Activated naive CD4-positive, alpha-beta T cell treated with anti-CD3 and anti-CD28 coated beads, Interleukin-2, amount 10 ng/mL, durations not matched to agents 7 days and 5 days (primary cell): ENCODE measurements at regions not wholly inside any gene's neighbourhood (a gene's known extent, or its start where the extent isn't known, plus 50 kb on each side); places are given as distances from the start of the nearest gene placed in this dataset.

Experiments used
- CTCF ChIA-PET: fragments of 350-600 bp; sonication (Branson Sonifier 250); formaldehyde crosslinking; loops from one replicate; lab custom pipeline; 2021; ENCODE audit warnings: antibody characterized with exemption; lab: Charles Lee
- DNase-seq: peaks from one replicate; pipeline ENCODE4 v3.0.0-alpha.2; 2020
- H3K27ac Mint-ChIP-seq: one replicate; pipeline ENCODE4 v1.8.0; 2021; ENCODE audit warnings: mild to moderate bottlenecking, moderate library complexity, mixed read lengths
- H3K27me3 Mint-ChIP-seq: one replicate; pipeline ENCODE4 v1.8.0; 2021; ENCODE audit warnings: mild to moderate bottlenecking, mixed read lengths
- H3K36me3 Mint-ChIP-seq: one replicate; pipeline ENCODE4 v1.8.0; 2021; ENCODE audit warnings: mixed read lengths
- H3K4me1 Mint-ChIP-seq: one replicate; pipeline ENCODE4 v1.8.0; 2021; ENCODE audit warnings: mixed read lengths
- H3K4me3 Mint-ChIP-seq: one replicate; pipeline ENCODE4 v1.8.0; 2021; ENCODE audit warnings: mild to moderate bottlenecking, moderate library complexity, mixed read lengths
- H3K9me3 Mint-ChIP-seq: one replicate; pipeline ENCODE4 v1.8.0; 2021; ENCODE audit warnings: mixed read lengths

DNA sequence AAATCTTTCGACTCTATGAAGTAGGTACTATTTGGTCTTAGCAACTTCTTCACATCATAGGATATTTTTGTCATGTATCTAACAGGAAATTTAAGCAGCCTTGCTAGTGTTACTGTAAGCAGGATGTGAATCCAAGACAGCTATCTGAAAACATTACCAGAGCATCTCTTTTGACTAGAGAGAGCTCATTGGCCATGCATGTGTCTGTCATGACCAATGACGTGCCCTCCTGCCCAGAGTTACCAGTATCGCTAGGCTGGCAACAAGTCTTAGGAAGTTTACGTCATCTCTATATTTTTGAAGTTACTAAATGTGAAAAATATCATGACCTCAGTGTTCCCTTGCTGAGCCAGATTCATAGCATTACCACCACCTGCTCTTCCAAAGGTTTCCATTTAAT, 130.9 kb upstream of the TP63 start:
- peaks cover 7% of the 10 kb centered on the region for H3K9me3 Mint-ChIP-seq
- CTCF ChIA-PET = no interaction called here
- H3K36me3 Mint-ChIP-seq = peaks cover 3% of the 10 kb centered on the region
- no peaks in the 10 kb centered on the region for H3K27me3 Mint-ChIP-seq
- no peak overlapping the region for H3K27ac Mint-ChIP-seq
- H3K4me3 Mint-ChIP-seq = no peak overlapping the region
- H3K4me1 Mint-ChIP-seq = peaks cover 5% of the 10 kb centered on the region
- no peak for DNase-seq

GRCh38 chr3:189500798-189501495, 130.2 kb upstream of the TP63 start:
- no peak overlapping the region for H3K27ac Mint-ChIP-seq
- CTCF ChIA-PET = no interaction called here
- peaks cover 3% of the 10 kb centered on the region for H3K36me3 Mint-ChIP-seq
- peaks cover 5% of the 10 kb centered on the region for H3K4me1 Mint-ChIP-seq
- H3K4me3 Mint-ChIP-seq = no peak overlapping the region
- peaks cover 7% of the 10 kb centered on the region for H3K9me3 Mint-ChIP-seq
- H3K27me3 Mint-ChIP-seq = no peaks in the 10 kb centered on the region
- no peak for DNase-seq

- peaks cover 5% of the 10 kb centered on the region for H3K4me1 Mint-ChIP-seq
- no peak overlapping the region for H3K27ac Mint-ChIP-seq
- no peaks in the 10 kb centered on the region for H3K27me3 Mint-ChIP-seq
- H3K9me3 Mint-ChIP-seq = peaks cover 7% of the 10 kb centered on the region
- H3K4me3 Mint-ChIP-seq = no peak overlapping the region
- CTCF ChIA-PET = no interaction called here
- peaks cover 3% of the 10 kb centered on the region for H3K36me3 Mint-ChIP-seq
- no peak for DNase-seq
These were observed 128.9 kb upstream of the TP63 start for GRCh38 chr3:189502256-189502655.

DNA sequence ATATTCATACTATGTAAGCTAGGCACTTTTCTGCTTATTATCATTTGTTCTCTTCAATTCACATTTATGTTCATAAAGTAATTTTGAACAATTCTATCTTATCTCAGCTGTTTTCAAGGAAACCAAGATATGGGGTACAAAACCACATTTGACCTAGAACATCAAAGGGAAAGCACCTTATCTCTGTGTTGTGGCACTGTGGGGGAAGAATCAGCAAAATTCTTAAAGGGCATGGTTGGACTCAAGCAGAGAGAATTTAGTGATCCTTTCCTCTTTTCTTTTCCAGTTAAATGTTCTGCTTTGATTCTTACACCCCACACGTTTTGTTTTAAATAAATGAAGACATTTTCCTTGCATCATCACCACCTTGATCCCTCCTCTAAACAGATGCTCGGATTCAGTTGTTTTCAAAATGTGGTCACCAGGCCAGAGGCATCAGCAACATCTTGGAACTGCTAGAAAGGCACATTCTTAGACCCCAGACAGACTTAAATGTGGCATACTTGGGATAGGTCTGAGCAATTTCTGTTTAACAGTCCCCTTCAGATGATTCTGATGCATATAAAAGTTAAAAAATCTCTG, 128.4 kb upstream of the TP63 start:
- no peak for DNase-seq
- CTCF ChIA-PET = no interaction called here
- Mint-ChIP-seq H3K4me3 (no peak overlapping the region), H3K36me3 (peaks cover 3% of the 10 kb centered on the region), H3K27me3 (no peaks in the 10 kb centered on the region), H3K9me3 (peaks cover 7% of the 10 kb centered on the region), H3K27ac (no peak overlapping the region), H3K4me1 (peaks cover 5% of the 10 kb centered on the region)

DNA sequence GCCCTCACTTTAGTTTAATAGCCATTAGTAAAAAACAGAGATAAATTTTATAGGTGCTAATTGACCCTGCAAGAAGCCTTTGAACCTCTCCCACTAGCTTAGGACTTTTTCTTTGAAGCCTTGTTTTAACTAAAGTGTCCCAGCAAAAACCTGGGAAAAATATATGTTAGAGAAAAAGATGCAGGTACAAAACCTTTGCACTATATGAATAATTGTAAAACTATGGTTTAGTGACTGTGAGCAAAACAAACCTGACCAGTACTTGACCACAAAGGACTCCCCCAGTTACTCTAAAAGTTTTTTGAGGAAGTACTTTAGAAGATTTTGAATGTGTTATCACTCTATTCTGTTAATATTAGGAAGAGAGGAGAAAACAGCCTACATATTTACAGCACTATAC, 123.3 kb upstream of the TP63 start:
- no peaks in the 10 kb centered on the region for H3K9me3 Mint-ChIP-seq
- CTCF ChIA-PET = no interaction called here
- H3K27ac Mint-ChIP-seq = no peak overlapping the region
- no peaks in the 10 kb centered on the region for H3K36me3 Mint-ChIP-seq
- H3K4me3 Mint-ChIP-seq = no peak overlapping the region
- H3K27me3 Mint-ChIP-seq = no peaks in the 10 kb centered on the region
- peaks cover 1% of the 10 kb centered on the region for H3K4me1 Mint-ChIP-seq
- no peak for DNase-seq

GRCh38 chr3:189508784-189509501, 122.2 kb upstream of the TP63 start:
- no peak for DNase-seq
- CTCF ChIA-PET = no interaction called here
- no peaks in the 10 kb centered on the region for H3K36me3 Mint-ChIP-seq
- no peaks in the 10 kb centered on the region for H3K27me3 Mint-ChIP-seq
- no peak overlapping the region for H3K27ac Mint-ChIP-seq
- H3K4me1 Mint-ChIP-seq = no peaks in the 10 kb centered on the region
- H3K4me3 Mint-ChIP-seq = no peak overlapping the region
- H3K9me3 Mint-ChIP-seq = no peaks in the 10 kb centered on the region

- no peaks in the 10 kb centered on the region for H3K4me1 Mint-ChIP-seq
- no peaks in the 10 kb centered on the region for H3K36me3 Mint-ChIP-seq
- no peak for DNase-seq
- no peaks in the 10 kb centered on the region for H3K27me3 Mint-ChIP-seq
- CTCF ChIA-PET = no interaction called here
- H3K4me3 Mint-ChIP-seq = no peak overlapping the region
- H3K9me3 Mint-ChIP-seq = peaks cover 2% of the 10 kb centered on the region
- H3K27ac Mint-ChIP-seq = no peak overlapping the region
These were observed 119.2 kb upstream of the TP63 start for GRCh38 chr3:189512039-189512438.

DNA sequence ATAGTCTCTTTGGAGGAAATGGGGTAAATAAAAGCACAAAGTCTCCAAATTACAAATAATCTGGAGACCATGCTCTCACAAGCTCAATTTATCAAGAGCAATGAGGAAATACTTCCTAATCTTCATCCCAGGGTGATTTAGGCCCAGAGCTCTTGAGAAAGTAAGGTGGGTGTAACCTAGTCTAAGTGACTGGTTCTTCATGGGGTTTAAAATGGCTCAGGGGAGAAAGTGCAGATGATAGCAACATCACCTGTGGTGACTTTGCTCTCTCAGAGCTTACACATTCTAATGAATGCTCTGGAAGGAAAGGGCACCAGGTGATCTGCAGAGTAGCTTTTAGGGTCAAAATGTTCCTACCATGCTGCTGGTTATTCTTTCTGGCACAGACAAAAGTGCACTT, 118.4 kb upstream of the TP63 start:
- H3K9me3 Mint-ChIP-seq = peaks cover 6% of the 10 kb centered on the region

DNA sequence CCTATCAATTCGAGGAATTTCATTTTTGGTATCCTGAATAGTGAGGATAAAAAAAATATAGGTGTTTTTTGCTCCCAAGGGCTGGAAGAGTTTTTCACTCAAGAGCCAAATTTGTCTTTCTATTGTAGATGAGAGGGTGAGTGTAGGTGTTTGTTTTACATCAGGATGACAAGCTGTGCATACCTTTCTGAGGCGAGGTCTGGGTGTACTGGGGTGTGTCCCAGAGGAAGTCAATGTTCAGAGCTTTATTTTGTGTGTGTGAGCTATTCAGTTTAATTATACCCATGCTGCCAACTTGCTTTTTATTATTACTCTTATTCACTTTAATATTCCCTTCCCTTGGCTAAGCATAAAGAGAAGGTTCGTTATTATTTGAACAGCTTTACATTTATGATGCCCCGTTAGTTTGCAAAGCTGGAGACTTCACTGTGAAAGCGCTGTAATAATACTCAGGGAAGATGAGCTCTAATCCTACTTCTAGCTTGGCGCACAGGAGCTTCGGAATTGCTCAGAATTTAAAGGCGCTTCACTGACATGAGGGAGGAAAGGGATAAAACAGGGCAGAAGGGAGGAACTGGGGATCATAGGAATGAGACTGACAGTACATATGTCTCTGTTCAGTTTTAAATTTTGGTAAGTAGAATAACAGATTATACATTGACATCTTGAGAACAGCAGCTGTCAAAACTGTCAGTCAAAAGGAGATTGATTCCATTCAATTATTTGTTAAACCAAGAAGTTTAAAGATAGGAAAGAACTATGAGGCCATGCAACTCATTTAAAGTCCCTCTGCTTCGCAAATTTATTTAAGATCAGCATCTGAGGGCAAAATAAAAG, 117.7 kb upstream of the TP63 start:
- Mint-ChIP-seq H3K4me3 (no peak overlapping the region), H3K27me3 (no peaks in the 10 kb centered on the region), H3K36me3 (no peaks in the 10 kb centered on the region), H3K9me3 (peaks cover 13% of the 10 kb centered on the region), H3K4me1 (no peaks in the 10 kb centered on the region), H3K27ac (no peak overlapping the region)
- CTCF ChIA-PET = no interaction called here
- DNase-seq = no peak

More for the DNA sequence above, 118.4 kb upstream of the TP63 start:
- H3K4me1 Mint-ChIP-seq = no peaks in the 10 kb centered on the region
- no peak for DNase-seq
- H3K36me3 Mint-ChIP-seq = no peaks in the 10 kb centered on the region
- CTCF ChIA-PET = no interaction called here
- H3K4me3 Mint-ChIP-seq = no peak overlapping the region
- H3K27ac Mint-ChIP-seq = no peak overlapping the region
- H3K27me3 Mint-ChIP-seq = no peaks in the 10 kb centered on the region

DNA sequence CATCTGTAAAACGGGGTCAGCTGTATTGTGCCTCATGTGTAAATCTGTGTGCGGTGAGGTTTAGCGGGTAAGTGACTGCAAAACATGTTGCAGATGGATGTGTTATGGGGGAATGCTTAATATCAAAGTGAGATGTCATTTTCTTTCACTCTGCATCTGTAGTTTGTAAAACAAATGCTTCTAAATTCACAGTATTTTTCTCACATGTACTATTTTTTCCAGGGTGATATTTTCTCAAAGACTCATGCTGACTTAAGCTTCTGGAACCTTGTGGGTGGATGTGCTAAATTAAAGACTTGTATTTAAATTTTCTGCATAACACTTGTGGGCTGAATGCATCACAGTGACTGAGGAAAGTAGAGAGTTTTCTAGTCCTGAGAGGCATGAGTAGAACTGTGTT, 115.2 kb upstream of the TP63 start:
- Mint-ChIP-seq H3K27me3 (no peaks in the 10 kb centered on the region), H3K27ac (no peak overlapping the region), H3K36me3 (no peaks in the 10 kb centered on the region), H3K9me3 (peaks cover 23% of the 10 kb centered on the region), H3K4me1 (no peaks in the 10 kb centered on the region), H3K4me3 (no peak overlapping the region)
- CTCF ChIA-PET = no interaction called here
- no peak for DNase-seq

DNA sequence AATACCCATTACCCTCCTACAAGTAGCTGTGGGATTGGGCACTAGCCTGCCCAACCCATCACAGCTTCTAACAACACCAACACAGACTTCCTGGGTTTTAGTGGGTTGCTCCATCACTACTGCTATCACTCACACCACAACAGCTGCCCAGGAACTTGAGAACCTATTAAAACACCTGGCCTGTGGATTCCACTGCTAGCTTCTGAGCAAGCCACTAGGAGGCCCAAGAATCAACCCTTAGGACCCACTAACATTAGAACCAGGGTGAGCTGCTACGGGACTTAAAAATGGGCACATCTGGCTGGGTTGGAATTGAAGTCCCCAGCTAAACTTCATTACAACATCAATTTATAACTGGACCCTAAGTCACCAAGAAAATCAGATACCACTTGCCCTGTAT, 113.2 kb upstream of the TP63 start:
- Mint-ChIP-seq H3K36me3 (no peaks in the 10 kb centered on the region), H3K9me3 (peaks cover 23% of the 10 kb centered on the region), H3K4me1 (no peaks in the 10 kb centered on the region), H3K4me3 (no peak overlapping the region), H3K27ac (no peak overlapping the region), H3K27me3 (no peaks in the 10 kb centered on the region)
- DNase-seq = no peak
- CTCF ChIA-PET = no interaction called here

- CTCF ChIA-PET = no interaction called here
- Mint-ChIP-seq H3K27me3 (no peaks in the 10 kb centered on the region), H3K4me1 (no peaks in the 10 kb centered on the region), H3K4me3 (no peak overlapping the region), H3K36me3 (no peaks in the 10 kb centered on the region), H3K27ac (no peak overlapping the region), H3K9me3 (peaks cover 23% of the 10 kb centered on the region)
- no peak for DNase-seq
These were observed 111.7 kb upstream of the TP63 start for GRCh38 chr3:189519458-189519857.

GRCh38 chr3:189529468-189529867, 101.7 kb upstream of the TP63 start:
- Mint-ChIP-seq H3K27ac (no peak overlapping the region), H3K4me3 (no peak overlapping the region), H3K9me3 (peaks cover 8% of the 10 kb centered on the region), H3K4me1 (peaks cover 3% of the 10 kb centered on the region), H3K36me3 (no peaks in the 10 kb centered on the region), H3K27me3 (no peaks in the 10 kb centered on the region)
- CTCF ChIA-PET = interaction anchor here (0.8 kb wide), 1 partner anchor 256 kb away, joined by 4 read pairs; no protein-coding TSS in a partner anchor
- no peak for DNase-seq

DNA sequence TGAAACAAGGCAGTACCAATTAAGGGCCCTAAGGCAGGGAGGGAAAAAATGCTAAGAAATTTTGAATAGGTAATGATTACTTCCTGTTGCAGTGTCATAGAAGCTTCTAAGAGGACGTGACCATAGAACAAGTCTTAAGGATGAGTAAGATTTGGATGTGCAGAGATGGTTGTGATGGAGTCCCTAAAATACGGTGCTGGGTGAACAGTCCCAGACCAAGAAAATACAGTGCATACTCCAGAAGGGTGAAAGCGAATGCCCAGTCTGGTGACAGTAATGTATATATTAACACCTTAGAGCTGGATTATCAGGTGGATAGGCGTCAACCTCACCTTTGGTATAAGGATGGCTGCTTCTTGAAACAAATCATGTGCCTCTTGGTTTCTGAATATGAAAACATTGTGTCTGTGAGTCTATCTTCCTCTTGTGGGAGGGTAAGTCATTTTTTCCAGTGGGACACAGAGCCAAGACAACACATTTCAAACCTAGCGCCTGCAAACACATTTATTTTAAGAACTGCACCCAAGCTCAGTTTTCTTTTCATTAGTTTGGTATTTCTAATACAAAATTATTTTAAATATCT, 101.2 kb upstream of the TP63 start:
- Mint-ChIP-seq H3K36me3 (no peaks in the 10 kb centered on the region), H3K9me3 (peaks cover 8% of the 10 kb centered on the region), H3K4me1 (peaks cover 3% of the 10 kb centered on the region), H3K27ac (no peak overlapping the region), H3K27me3 (no peaks in the 10 kb centered on the region), H3K4me3 (no peak overlapping the region)
- no peak for DNase-seq
- CTCF ChIA-PET = interaction anchor here (0.8 to 0.9 kb wide), 2 partner anchors 252 to 257 kb away, joined by 3 to 4 read pairs; no protein-coding TSS in a partner anchor
